ENCODE measurements at regions not wholly inside any gene's neighbourhood (a gene's known extent, or its start where the extent isn't known, plus 50 kb on each side); places are given as distances from the start of the nearest gene placed in this dataset.
"Not testable (repeated sequence)": the region's sequence is repeated elsewhere in the genome, so short reads cannot be mapped to it uniquely, and the experiment has no call there.

DNA sequence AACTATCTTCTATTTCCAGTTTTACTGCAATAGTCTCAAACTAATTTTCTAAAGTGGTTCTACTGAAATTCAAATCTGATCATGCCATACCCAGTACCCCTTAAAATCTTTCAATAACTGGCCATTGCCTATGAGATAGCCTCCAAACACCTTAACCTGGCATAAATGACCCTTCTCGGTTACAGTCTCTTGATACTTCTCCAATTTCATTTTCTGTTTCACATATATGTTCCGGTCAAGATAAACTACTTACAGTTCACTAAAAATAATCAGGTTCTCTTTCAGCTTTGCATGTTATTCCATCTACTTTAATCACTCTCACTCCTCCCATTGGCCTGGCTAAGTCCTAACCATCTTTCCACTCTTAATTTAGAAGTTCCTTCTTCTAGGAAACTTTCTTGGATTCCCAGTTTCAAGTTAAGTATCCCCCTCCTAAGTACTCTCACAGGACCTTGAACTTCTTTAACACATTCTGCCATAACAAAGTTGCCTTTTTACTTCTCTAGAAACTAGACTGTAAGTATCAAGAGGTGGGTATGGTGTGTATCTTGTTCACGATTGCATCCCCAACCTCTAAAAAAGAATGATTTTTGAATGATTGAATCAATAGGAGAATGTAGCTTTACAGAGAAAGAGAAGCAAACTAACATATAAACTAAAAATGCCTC, 110.2 kb upstream of the RBBP8 start:
- ATAC-seq (ENCODE audit: low read depth) (no peak), DNase-seq (ENCODE audit: low spot score) (no peak)
- Histone ChIP-seq H3K4me1 (ENCODE audit: insufficient read depth, poor library complexity, severe bottlenecking) (peaks cover 47% of the 10 kb centered on the region), H3K4me3 (ENCODE audit: severe bottlenecking) (no peak overlapping the region), H3K9me3 (ENCODE audit: severe bottlenecking) (no peaks in the 10 kb centered on the region), H3K36me3 (ENCODE audit: low read depth) (peaks cover 2% of the 10 kb centered on the region; the same call in 1 of the 2 replicates), H3K27ac (ENCODE audit: poor library complexity, severe bottlenecking) (peak overlapping the region; percentile 70), H3K27me3 (ENCODE audit: insufficient read depth, poor library complexity, severe bottlenecking) (no peaks in the 10 kb centered on the region)
- TF ChIP-seq, protein P1, sequence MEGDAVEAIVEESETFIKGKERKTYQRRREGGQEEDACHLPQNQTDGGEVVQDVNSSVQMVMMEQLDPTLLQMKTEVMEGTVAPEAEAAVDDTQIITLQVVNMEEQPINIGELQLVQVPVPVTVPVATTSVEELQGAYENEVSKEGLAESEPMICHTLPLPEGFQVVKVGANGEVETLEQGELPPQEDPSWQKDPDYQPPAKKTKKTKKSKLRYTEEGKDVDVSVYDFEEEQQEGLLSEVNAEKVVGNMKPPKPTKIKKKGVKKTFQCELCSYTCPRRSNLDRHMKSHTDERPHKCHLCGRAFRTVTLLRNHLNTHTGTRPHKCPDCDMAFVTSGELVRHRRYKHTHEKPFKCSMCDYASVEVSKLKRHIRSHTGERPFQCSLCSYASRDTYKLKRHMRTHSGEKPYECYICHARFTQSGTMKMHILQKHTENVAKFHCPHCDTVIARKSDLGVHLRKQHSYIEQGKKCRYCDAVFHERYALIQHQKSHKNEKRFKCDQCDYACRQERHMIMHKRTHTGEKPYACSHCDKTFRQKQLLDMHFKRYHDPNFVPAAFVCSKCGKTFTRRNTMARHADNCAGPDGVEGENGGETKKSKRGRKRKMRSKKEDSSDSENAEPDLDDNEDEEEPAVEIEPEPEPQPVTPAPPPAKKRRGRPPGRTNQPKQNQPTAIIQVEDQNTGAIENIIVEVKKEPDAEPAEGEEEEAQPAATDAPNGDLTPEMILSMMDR (IDR thresholded peaks at IDR 0.05; ENCODE audit: poor library complexity, severe bottlenecking): no peak

DNA sequence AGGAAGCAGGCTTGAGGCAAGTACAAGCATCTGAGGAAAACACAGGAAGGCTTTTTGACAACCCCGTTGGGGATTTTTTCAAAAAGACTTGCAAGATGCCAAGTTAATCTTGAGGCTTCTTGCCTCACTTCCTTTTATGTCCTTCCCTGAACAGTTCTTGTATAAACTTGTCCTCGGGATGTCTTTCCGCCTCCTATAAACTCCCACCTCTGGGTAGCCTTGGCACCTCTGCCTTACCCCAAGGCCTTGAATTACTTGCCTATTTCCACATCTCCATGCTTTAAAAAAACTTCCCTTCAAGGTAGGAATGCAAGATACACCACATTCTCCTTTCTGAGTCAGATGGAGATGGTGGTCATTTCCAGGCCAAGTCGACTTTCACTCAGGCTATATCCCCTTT, 106.4 kb upstream of the RBBP8 start:
- Histone ChIP-seq H3K27me3 (ENCODE audit: insufficient read depth, poor library complexity, severe bottlenecking) (no peaks in the 10 kb centered on the region), H3K4me3 (ENCODE audit: severe bottlenecking) (no peak overlapping the region), H3K36me3 (ENCODE audit: low read depth) (no peaks in the 10 kb centered on the region), H3K27ac (ENCODE audit: poor library complexity, severe bottlenecking) (peak overlapping the region; percentile 99), H3K4me1 (ENCODE audit: insufficient read depth, poor library complexity, severe bottlenecking) (peaks cover 63% of the 10 kb centered on the region), H3K9me3 (ENCODE audit: severe bottlenecking) (no peaks in the 10 kb centered on the region)
- TF ChIP-seq, protein P1 (IDR thresholded peaks at IDR 0.05; ENCODE audit: poor library complexity, severe bottlenecking): no peak
- peak; percentile 79 for ATAC-seq (ENCODE audit: low read depth)
- DNase-seq (ENCODE audit: low spot score): peak; percentile 87

DNA sequence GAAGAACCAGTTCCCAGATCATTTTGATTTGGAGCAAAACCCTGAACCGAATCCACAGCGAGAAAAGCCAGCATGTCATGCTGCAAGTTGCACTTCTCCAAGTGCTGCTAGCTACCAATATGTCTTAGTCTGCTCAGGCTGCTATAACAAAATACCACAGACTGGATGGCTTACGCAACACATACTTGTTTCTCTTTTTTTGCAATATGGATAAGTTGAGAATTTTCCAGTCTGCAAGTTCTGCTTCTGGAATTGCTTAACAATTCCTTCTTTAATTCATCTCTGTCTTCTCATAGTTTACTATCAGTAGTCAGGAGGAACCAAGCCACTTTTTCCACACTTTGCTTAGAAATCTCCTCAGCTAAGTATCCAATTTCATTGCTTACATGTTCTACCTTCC, 105.9 kb upstream of the RBBP8 start:
- no peak overlapping the region for H3K4me3 ChIP-seq (ENCODE audit: severe bottlenecking)
- TF ChIP-seq, protein P1 (IDR thresholded peaks at IDR 0.05; ENCODE audit: poor library complexity, severe bottlenecking): no peak
- peak overlapping the region; percentile 99 for H3K27ac ChIP-seq (ENCODE audit: poor library complexity, severe bottlenecking)
- H3K36me3 ChIP-seq (ENCODE audit: low read depth): no peaks in the 10 kb centered on the region
- ATAC-seq (ENCODE audit: low read depth) (no peak), DNase-seq (ENCODE audit: low spot score) (no peak)
- H3K4me1 ChIP-seq (ENCODE audit: insufficient read depth, poor library complexity, severe bottlenecking): peaks cover 63% of the 10 kb centered on the region
- no peaks in the 10 kb centered on the region for H3K9me3 ChIP-seq (ENCODE audit: severe bottlenecking)
- H3K27me3 ChIP-seq (ENCODE audit: insufficient read depth, poor library complexity, severe bottlenecking): no peaks in the 10 kb centered on the region

DNA sequence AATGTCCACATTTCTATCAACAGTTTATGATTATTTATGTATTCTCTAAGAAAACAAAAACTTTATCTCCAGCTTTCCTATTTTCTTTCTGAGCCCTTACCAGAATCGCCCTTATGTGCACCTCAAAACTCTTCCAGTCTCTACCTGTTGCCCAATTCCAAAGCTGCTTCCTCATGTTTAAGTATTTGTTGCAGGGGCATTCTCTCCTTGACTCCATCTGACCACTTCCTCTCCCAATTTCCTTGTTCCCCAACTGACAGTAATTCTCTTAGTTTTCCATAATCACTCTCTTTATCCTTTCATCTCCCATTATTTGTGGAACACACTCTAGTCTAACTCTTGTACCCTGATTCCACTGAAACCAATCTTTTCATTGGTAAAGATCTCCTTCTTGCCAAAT, 105.4 kb upstream of the RBBP8 start:
- ATAC-seq (ENCODE audit: low read depth) (no peak), DNase-seq (ENCODE audit: low spot score) (no peak)
- Histone ChIP-seq H3K4me3 (ENCODE audit: severe bottlenecking) (no peak overlapping the region), H3K9me3 (ENCODE audit: severe bottlenecking) (no peaks in the 10 kb centered on the region), H3K27me3 (ENCODE audit: insufficient read depth, poor library complexity, severe bottlenecking) (no peaks in the 10 kb centered on the region), H3K4me1 (ENCODE audit: insufficient read depth, poor library complexity, severe bottlenecking) (peaks cover 60% of the 10 kb centered on the region), H3K27ac (ENCODE audit: poor library complexity, severe bottlenecking) (peak overlapping the region; percentile 99), H3K36me3 (ENCODE audit: low read depth) (no peaks in the 10 kb centered on the region)
- TF ChIP-seq, protein P1 (IDR thresholded peaks at IDR 0.05; ENCODE audit: poor library complexity, severe bottlenecking): no peak

- TF ChIP-seq, protein P1 (IDR thresholded peaks at IDR 0.05; ENCODE audit: poor library complexity, severe bottlenecking): no peak
- peaks cover 58% of the 10 kb centered on the region for H3K4me1 ChIP-seq (ENCODE audit: insufficient read depth, poor library complexity, severe bottlenecking)
- peak; percentile 68 for ATAC-seq (ENCODE audit: low read depth)
- no peak for DNase-seq (ENCODE audit: low spot score)
- H3K9me3 ChIP-seq (ENCODE audit: severe bottlenecking): no peaks in the 10 kb centered on the region
- H3K4me3 ChIP-seq (ENCODE audit: severe bottlenecking): no peak overlapping the region
- peak overlapping the region; percentile 99 for H3K27ac ChIP-seq (ENCODE audit: poor library complexity, severe bottlenecking)
- no peaks in the 10 kb centered on the region for H3K27me3 ChIP-seq (ENCODE audit: insufficient read depth, poor library complexity, severe bottlenecking)
- no peaks in the 10 kb centered on the region for H3K36me3 ChIP-seq (ENCODE audit: low read depth)
Measured at GRCh38 chr18:22828171-22828570, 105.0 kb upstream of the RBBP8 start.

GRCh38 chr18:22828583-22828982, 104.5 kb upstream of the RBBP8 start:
- H3K27me3 ChIP-seq (ENCODE audit: insufficient read depth, poor library complexity, severe bottlenecking); DNase-seq (ENCODE audit: low spot score); ATAC-seq (ENCODE audit: low read depth); H3K36me3 ChIP-seq (ENCODE audit: low read depth); H3K9me3 ChIP-seq (ENCODE audit: severe bottlenecking); H3K4me3 ChIP-seq (ENCODE audit: severe bottlenecking): not testable (repeated sequence)
- peaks cover 55% of the 10 kb centered on the region for H3K4me1 ChIP-seq (ENCODE audit: insufficient read depth, poor library complexity, severe bottlenecking)
- H3K27ac ChIP-seq (ENCODE audit: poor library complexity, severe bottlenecking): peak overlapping the region; percentile 99
